Non-pigmented ciliary epithelial cell (primary cell): ENCODE measurements at regions not wholly inside any gene's neighbourhood (a gene's known extent, or its start where the extent isn't known, plus 50 kb on each side); places are given as distances from the start of the nearest gene placed in this dataset.

Experiments used
- DNase-seq: peaks from one replicate; pipeline ENCODE4 v3.0.0-alpha.2; 2010; ENCODE audit warnings: low read depth

DNA sequence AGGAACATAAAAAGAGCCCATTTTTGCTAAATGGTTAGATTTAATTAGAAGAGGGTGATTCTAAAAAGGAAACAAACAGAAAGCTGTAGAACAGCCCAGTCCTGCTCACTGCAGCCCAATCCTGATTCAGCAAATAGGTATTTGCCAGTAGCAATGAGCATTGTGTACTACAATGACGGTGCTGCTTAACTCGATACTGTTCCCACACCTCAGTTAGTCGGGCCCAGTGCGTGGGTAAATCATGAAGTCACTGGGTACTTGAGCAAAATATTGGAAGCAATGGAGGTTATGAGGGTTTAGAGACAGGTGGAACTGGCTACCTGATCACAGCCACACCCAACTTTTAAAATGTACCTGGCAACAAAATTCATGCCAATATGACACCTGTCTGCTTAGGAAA, 101.5 kb upstream of the ADGRL2 start:
- DNase-seq: peak; percentile 82

DNA sequence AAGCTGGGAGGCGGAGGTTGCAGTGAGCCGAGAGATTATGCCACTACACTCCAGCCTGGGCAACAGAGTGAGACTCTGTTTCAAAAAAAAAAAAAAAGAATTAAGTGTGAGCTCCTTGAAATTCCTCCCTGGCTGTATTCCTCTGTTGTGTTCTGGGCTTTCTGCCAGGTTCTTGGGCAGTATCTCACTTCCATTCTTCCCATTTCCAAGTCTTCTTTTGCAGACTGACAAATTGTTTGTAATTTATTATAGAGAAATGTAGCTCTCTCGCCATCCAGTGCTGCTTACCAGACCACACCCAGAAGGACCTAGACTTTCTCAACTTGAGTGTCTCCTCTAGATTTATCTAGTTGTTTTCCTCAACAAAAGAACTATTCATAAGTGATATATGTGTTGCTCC, 105.0 kb upstream of the ADGRL2 start:
- peak; percentile 68 for DNase-seq

- DNase-seq: no peak
Observed at GRCh38 chr1:81693316-81693715, 107.4 kb upstream of the ADGRL2 start.

DNA sequence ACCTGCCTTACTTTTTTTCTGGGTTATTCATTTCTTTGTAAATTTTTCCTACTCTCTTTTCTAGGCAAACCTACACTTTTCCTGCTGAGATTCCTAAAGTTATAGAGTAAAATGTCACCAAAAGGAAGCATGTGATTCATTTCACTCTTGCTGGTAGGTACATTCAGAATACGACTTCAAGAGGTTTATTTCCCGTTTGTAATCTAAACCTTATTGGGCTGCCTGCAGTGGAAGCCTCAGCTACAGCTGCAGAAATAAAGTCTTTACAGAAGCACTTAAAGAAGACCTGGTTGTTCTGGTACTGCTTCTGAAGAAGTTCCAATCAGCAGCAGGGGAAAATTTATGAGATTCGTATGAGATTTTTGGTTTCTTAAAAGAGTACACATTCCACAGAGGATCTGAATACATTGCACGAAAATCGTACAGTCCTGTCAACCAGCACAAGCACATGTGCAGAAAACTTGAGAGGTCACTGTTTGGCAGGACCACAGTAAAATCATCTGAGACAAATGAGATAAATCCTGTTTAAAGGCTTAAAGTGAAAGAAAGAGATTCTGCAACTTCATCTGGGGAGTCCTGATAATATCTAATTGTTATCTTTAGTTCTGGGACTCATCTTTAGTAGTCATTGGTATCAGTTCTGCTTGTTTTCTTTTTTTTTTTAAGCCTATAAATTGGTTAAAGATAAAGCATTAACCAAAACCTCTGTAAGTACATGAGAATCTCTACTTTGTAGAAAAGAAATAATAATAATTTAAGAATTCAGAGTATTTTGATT, 109.9 kb upstream of the ADGRL2 start:
- DNase-seq: no peak

DNA sequence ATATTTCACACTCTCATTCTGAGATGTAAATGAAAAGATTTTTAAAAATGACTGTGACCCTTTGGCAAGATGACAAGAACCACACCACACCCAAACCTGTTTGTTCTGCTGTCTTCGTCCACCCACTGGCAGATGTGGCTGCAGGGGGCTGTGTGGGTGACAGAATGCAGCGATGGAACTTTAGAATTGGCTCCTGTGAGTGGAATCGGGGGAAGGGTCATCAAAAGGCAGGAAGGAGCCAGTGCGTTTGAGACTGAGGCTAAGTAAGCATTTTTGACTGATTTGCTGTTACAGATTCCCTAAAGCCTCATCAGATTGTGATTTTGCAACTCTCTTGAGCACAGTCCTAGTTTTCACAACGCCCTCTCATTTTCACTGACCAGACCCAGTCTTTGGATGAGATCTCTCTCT, 111.2 kb upstream of the ADGRL2 start:
- DNase-seq: peak; percentile 60

GRCh38 chr1:81682490-81682889, 118.2 kb upstream of the ADGRL2 start:
- DNase-seq: peak; percentile 77

GRCh38 chr1:81681601-81682266, 119.0 kb upstream of the ADGRL2 start:
- peak; percentile 32 for DNase-seq

DNA sequence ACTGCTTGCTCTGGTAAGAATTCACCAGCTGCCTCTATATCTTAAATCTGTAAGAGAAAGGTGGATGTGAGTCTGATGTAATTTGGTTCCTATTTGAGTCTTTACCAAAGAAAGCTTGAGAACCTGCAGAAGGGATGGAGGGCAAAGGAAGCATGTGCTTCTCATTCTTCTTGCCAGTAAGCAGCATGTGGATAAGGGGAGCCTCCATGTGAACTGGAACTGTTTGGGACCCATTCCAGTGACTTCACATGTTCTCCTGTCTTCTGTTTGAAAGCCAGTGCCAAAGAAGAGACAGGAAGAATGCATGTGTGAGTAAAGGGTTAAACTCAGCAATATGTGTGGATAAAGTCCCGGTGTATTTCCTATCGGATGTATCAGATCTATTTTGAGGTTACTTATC, 119.6 kb upstream of the ADGRL2 start:
- DNase-seq: no peak

- DNase-seq: no peak
Observed at GRCh38 chr1:81679942-81680341, 120.8 kb upstream of the ADGRL2 start.

DNA sequence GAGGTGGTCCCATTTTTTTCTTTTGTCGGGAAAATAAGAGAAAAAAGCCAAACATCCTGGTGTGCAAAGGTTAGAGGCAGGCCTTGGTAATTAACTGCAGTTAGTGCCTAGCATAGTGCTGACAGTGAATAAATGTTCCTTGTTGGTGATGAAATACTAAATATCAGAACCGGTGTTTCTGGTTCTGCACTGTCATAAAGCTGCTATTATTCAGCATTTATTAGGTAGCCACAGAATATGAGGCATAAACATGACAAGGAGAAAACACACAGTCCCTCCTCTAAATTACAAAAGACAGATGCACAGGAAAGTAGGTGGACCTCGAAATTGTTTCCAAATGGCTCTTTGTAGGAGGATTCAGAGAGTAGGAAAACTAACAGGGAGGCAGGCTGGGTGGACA, 122.0 kb upstream of the ADGRL2 start:
- no peak for DNase-seq

- DNase-seq: no peak
Observed at GRCh38 chr1:81672766-81673165, 128.0 kb upstream of the ADGRL2 start.

DNA sequence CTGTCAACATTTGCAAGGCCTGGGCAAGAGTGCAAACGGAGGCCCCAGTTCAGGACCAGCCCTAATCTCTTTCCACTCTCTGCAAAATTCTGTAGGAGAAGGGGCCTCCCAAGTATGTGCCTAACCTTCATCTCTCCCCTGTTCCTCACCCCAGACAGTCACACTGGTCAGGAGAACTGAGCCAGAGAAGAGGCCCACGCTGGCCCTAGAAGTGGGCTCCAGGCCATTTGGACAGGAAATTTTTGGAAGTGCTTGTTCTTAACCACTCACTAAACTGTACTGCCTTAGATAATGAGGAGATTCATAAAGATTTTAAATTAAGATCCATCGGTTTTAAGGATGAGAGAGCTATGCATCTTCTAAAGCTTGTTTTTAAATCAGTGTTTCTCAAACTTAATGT, 129.7 kb upstream of the ADGRL2 start:
- no peak for DNase-seq

- DNase-seq: peak; percentile 87
Observed at GRCh38 chr1:81670286-81670685, 130.4 kb upstream of the ADGRL2 start.

DNA sequence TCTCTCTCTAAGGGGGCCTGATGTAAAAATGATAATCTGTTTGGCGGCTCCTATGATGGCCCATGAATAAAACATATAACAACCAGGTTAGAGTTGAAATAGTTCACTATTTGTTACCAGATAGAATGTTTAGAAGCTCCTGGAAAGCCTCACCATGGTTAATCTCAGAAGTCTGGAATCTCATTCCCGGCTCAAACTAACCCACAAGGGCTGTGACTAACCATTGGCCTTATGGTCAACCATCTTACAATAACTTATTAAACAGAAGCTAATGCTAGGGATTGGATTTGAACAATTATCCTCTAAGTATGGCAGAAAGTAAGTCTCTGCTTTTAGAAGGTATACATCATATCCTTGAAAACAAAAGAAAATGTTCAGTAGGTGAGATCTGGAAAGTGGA, 134.1 kb upstream of the ADGRL2 start:
- no peak for DNase-seq

- DNase-seq: no peak
Observed at GRCh38 chr1:81664341-81664740, 136.4 kb upstream of the ADGRL2 start.

GRCh38 chr1:81662913-81663526, 137.7 kb upstream of the ADGRL2 start:
- no peak for DNase-seq

- no peak for DNase-seq
Observed at GRCh38 chr1:81660286-81660685, 140.4 kb upstream of the ADGRL2 start.

- DNase-seq: no peak
Observed at GRCh38 chr1:81654657-81655056, 146.1 kb upstream of the ADGRL2 start.

GRCh38 chr1:81654147-81654546, 146.6 kb upstream of the ADGRL2 start:
- DNase-seq: no peak

DNA sequence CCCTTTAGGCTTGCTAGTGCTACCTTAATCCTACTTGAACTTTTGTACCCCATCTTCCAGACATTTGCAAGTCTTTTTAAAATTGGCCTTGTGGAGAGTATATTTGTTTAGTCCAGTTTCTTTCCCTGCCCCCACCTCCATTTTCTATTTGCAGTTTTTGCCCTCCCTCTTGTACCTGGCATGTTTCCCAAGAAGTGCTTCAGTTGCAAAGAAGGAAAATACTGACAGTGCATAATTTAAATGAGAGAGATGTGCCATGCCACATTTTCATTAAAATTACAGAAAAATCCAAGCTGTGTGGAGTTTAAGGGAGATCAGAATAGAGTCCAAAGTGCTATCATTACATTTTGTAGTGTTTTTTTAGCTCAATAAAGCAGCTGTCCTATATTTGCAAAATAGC, 150.0 kb upstream of the ADGRL2 start:
- no peak for DNase-seq

- no peak for DNase-seq
Observed at GRCh38 chr1:81635816-81636215, 164.9 kb upstream of the ADGRL2 start.

DNA sequence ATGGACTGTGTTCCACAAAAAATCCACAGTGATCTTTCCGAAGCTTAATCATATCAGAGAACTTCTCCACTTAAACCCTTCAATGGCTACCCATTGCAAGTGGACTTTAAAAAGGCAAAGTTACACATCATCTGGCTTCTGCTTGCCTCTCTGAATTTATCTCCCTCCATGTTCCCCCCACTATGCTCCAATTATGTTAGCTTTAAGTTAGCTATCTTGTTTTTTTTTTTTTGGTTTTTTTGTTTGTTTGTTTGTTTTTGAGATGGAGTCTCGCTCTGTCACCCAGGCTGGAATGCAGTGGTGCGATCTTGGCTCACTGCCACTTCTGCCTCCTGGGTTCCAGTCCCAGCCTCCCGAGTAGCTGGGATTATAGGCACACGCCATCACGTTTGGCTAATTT, 166.4 kb upstream of the ADGRL2 start:
- DNase-seq: no peak

DNA sequence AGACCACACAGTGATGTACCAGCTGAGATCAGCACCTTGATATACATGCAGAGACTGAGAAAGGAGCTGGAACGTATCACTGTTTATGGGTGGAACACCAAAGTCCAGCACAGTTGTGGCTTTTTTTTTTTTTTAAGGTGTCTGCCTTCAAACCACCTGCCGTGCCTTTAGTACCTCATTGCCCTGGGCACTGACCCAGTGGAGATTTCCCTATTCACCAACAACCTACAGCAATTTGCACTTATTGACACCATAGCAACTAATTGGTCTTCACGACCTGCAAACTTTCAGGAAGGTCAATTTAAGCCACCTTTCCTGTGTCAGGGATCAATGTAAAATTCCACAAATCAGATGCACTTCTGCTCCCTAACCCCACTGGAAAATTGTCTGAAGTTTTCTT, 181.6 kb upstream of the ADGRL2 start:
- DNase-seq: no peak
